ELF-1 (cell line): ENCODE measurements at regions not wholly inside any gene's neighbourhood (a gene's known extent, or its start where the extent isn't known, plus 50 kb on each side); places are given as distances from the start of the nearest gene placed in this dataset.
"Not testable (repeated sequence)": the region's sequence is repeated elsewhere in the genome, so short reads cannot be mapped to it uniquely, and the experiment has no call there.

ENCODE experiments used
- DNase-seq: peaks from one replicate; pipeline ENCODE4 v3.0.0-alpha.2; 2016; ENCODE audit warnings: low read depth, low spot score

- DNase-seq: no peak
Measured at GRCh38 chr2:48189552-48190228, 124.8 kb upstream of the FOXN2 start.

GRCh38 chr2:48190230-48190629, 124.3 kb upstream of the FOXN2 start:
- DNase-seq: no peak

- no peak for DNase-seq
Measured at GRCh38 chr2:48194641-48195040, 119.8 kb upstream of the FOXN2 start.

DNA sequence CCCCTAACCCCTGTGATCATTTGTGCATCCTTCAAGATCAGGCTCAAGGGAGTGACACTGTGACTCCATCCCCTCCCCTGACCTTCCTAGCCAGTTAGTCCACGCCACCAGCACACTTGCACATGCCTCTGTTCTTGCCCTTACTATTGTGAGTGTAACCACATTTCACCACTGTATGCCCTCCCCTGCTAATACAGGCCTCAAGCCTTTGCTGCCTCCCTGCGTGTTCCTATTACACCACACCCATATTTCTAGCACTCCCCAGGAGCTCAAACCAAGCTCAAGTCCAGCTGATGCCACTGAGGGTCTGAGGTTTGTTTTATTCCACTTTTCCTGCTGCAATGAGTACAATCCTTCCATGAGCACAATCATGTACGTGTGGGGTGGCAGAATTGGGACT, 119.3 kb upstream of the FOXN2 start:
- DNase-seq: no peak

- no peak for DNase-seq
Measured at GRCh38 chr2:48197618-48198017, 116.9 kb upstream of the FOXN2 start.

- DNase-seq: no peak
Measured at GRCh38 chr2:48198371-48198770, 116.1 kb upstream of the FOXN2 start.

DNA sequence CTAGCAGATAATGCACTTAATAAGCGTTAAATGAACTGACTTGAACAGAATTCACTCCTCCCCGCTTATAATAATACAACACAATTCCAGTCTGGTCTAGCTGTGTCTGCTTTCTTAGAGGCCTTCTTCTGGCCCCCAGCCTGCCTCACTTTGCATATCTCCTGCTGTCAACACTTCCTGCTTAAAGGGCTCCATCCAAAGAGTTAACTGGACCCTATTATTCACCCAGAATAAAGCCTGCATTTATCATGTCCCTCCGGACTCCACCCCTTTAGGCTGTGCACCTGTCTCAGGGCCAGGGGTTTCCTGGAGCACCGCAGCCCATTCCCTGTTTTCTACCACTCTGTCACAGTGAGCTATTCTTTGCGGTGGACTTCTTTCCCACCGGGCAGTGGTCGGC, 115.4 kb upstream of the FOXN2 start:
- DNase-seq: no peak

GRCh38 chr2:48200620-48201293, 113.7 kb upstream of the FOXN2 start:
- no peak for DNase-seq

DNA sequence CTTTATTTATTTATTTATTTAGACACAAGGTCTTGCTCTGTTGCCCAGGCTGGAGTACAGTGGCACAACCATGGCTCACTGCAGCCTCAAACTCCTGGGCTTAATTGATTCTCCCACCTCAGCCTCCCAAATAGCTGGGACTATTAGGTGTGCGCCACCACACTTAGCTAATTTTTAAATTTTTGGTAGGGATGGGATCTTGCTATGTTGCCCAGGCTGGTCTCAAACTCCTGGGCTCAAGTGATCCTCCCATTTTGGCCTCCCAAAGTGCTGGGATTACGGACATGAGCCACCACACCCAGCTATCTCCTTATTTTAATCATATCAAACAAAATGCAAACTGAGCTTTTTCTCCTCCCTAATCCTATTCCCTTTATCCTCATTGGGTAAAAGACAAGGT, 113.0 kb upstream of the FOXN2 start:
- DNase-seq: not testable (repeated sequence)

DNA sequence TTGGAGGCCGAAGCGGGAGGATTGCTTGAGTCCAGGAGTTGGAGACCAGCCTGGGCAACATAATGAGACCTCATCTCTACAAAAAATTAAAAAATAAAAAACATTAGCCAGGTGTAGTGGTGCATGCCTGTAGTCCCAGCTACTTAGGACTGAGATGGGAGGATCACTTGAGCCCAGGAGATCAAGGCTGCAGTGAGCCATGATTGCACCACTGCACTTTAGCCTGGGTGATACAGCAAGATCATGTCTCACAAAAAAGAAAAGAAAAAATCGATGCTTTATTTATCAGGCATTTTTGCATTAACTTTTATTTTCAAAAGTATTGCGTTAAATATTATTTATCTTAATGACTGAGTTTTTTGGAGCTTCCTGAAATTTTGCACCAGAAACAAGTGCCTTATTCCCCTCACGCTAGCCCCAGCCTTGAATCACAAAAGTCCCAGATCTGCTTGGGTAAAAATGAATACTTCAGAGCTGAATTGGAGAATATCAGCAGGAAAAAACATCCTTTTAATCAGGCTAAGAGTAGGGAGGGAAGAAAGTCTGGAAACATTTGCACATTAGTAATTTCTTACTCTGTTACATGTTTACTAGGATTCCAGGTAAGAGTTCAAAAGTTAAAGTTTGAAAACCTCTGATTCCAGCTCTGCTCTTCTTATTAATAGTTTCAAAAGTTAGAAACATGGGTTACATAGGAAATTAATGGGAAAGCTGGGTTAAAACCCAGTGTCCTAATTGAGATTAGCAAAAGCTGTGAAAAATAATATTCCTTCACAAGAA, 111.4 kb upstream of the FOXN2 start:
- no peak for DNase-seq

GRCh38 chr2:48203668-48204067, 110.8 kb upstream of the FOXN2 start:
- no peak for DNase-seq

DNA sequence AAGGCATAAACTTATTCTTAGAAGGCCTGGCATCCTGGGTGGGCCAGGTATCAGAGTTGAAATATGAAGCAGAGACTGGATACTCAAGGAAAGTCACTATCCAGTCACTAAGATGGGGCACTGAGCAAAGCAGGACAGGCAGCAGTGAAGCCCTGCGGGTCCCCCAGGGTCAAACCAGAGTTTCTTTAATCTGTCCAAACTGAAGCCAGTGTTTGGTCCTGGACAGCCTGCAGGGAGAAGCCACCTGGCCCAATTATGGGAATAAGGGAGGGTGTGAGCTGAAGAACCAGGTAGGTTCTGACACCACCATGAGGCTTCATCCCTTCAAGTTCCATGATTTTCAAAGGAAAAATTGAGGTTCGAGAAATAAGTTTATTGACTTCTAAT, 109.7 kb upstream of the FOXN2 start:
- no peak for DNase-seq

- DNase-seq: no peak
Measured at GRCh38 chr2:48205137-48205798, 109.2 kb upstream of the FOXN2 start.

DNA sequence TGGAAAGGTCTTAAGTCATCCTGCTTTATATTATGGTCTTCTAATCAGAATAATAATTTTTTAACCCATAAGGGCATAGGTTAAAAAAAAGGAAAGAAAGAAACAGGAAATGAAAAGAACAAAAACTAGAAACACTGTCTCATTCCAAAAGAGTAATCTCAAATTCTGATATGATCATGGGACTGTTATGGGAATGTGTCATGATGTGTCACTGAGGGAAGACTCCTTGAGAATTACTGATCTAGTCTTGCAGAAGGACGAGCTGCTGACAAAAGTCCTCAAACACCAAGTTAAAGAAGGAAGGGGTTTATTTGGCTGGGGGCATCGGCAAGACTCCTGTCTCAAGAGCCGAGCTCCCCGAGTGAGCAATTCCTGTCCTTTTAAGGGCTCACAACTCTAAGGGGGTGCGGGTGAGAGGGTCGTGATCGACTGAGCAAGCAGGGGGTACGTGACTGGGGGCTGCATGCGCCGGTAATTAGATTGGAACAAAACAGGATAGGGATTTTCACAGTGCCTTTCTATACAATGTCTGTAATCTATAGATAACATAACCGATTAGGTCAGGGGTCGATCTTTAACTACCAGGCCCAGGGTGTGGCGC, 108.3 kb upstream of the FOXN2 start:
- not testable (repeated sequence) for DNase-seq

DNA sequence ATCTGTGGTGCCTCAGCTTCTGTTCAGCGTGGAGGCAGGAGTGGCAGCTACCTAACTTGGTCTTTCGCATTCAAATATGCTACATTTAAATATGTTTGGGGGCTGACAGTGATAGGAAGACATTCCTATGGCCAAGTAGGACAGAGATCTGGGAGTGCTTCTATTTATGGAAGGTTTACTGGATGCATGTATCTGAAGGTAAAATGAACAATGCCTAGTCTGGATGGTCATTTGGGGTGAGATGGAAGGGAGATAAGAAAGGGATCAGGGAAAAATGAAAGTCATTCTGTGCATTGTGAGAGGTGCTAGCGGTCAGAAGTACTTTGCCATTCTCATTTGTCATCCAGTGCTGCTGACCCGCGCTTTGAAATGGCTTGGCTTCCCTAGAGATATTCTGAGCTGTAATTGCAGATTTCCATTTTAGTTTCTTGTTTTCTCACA, 107.3 kb upstream of the FOXN2 start:
- DNase-seq: no peak

- DNase-seq: no peak
Measured at GRCh38 chr2:48207851-48208250, 106.6 kb upstream of the FOXN2 start.

DNA sequence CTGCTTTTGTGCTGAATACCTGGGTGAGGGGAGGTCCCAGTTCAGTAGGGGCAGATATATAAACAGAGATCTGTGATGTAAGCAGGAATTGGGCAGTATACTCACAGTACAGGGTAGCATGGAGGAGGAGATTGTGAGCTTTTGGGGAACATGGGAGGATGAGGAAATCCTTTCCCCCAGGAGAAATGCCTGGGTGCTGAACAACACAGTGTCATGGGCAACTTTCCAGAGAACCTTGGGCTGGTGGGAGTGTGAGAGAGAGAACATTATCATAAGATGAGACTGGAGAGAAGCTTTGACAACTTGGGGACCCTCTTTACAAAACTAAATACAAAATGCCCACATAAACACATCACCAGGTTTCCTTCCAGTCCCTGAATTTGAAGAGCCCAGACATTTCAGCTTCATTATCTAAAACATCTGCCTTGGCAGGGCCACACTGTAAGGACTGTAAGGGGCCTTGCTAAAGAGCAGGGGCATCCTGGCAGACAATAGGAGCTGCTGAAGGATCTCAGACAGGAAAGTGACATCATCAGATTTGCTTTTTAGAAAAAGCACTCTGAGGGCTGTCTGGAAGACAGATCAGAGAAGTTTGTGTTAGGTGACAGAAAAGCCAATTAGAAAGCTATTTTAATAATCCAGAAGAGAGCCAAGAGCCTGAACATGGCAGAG, 105.1 kb upstream of the FOXN2 start:
- no peak for DNase-seq

DNA sequence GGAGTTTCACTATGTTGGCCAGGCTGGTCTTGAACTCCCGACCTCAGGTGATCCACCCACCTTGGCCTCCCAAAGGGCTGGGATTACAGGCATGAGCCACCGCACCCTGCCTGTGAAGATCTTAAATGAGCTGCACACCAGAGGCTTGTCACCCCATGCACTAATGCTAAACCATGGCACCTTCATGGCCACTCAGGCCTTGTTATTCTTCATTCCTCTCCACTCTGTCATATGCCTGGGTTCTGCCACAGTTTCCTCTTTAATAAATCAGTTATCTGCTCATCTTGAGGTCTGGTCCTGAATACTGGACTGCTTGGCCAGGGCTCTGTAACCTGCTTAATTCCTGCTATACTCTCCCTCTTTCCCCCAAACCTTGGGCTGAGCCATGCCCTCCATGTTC, 104.3 kb upstream of the FOXN2 start:
- no peak for DNase-seq

- no peak for DNase-seq
Measured at GRCh38 chr2:48213646-48214045, 100.8 kb upstream of the FOXN2 start.

- no peak for DNase-seq
Measured at GRCh38 chr2:48218169-48218568, 96.3 kb upstream of the FOXN2 start.

GRCh38 chr2:48219234-48219554, 95.3 kb upstream of the FOXN2 start:
- no peak for DNase-seq
